GM10248 (cell line): ENCODE measurements at regions not wholly inside any gene's neighbourhood (a gene's known extent, or its start where the extent isn't known, plus 50 kb on each side); places are given as distances from the start of the nearest gene placed in this dataset.

Source experiments
- CTCF ChIA-PET: fragments of 300-600 bp; sonication (Branson Sonifier 250); formaldehyde crosslinking; extraction: SDS; loops from one replicate; lab custom pipeline; 2021; ENCODE audit warnings: antibody characterized with exemption; lab: Yijun Ruan, JAX
- POLR2A ChIA-PET: fragments of 350-650 bp; sonication (Branson Sonifier 250); formaldehyde crosslinking; extraction: SDS; loops from one replicate; lab custom pipeline; 2020; ENCODE audit warnings: antibody characterized with exemption; lab: Yijun Ruan, JAX
- DNase-seq: peaks from one replicate; pipeline ENCODE4 v3.0.0; 2012; ENCODE audit errors: extremely low spot score
- TF ChIP-seq, protein P1 (sequence below): IDR thresholded peaks from 2 replicates; pipeline ENCODE4 v1.5.1; 2012; ENCODE audit warnings: mild to moderate bottlenecking, low read depth; ENCODE audit errors: extremely low read depth, missing control alignments, control extremely low read depth

GRCh38 chr12:127240249-127240929 lies 1026.6 kb upstream of the TMEM132C start:
- no peak for DNase-seq
- ChIA-PET CTCF (interaction anchor here (0.8 to 1.2 kb wide), 3 partner anchors 8 to 41 kb away, joined by 3 to 4 read pairs (median 3); no protein-coding TSS in a partner anchor), POLR2A (no interaction called here)
- TF ChIP-seq, protein P1, sequence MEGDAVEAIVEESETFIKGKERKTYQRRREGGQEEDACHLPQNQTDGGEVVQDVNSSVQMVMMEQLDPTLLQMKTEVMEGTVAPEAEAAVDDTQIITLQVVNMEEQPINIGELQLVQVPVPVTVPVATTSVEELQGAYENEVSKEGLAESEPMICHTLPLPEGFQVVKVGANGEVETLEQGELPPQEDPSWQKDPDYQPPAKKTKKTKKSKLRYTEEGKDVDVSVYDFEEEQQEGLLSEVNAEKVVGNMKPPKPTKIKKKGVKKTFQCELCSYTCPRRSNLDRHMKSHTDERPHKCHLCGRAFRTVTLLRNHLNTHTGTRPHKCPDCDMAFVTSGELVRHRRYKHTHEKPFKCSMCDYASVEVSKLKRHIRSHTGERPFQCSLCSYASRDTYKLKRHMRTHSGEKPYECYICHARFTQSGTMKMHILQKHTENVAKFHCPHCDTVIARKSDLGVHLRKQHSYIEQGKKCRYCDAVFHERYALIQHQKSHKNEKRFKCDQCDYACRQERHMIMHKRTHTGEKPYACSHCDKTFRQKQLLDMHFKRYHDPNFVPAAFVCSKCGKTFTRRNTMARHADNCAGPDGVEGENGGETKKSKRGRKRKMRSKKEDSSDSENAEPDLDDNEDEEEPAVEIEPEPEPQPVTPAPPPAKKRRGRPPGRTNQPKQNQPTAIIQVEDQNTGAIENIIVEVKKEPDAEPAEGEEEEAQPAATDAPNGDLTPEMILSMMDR = no peak

DNA sequence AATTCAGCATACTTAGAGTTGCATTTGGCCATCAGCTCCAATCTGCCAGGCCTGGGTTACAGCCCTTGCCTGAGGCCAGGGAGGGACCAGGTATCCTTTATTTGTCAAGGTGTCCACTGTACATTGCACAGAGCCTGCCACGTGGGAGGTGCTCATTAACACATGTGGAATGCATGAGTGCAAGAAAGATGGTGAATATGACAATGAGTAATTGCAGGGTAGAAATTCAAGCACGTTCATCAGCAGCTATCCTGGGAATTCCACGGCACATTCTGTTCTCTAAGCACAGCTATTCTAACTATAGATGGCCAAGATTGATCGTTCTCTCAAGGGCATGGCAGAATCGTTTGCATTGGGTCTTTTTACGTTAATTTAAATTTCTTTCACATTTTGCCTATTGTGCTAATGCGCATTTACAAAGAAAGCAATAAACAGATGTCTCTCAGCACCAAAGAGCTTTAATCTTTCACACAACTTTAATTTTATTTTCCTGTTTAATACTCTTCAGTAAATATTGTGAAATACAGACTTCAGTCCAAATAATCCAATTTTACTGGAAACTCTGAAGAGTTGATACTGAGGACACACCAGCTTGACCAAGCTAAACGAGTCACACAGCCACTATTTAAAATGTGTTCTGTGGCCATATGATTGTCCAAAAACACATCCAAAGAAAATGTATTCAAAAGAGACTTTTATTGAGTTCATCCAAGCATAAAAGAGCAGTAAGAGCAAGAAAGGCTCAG lies 1025.7 kb upstream of the TMEM132C start:
- DNase-seq = no peak
- POLR2A ChIA-PET = no interaction called here
- CTCF ChIA-PET = no interaction called here
- TF ChIP-seq, protein P1 = no peak

- TF ChIP-seq, protein P1 = no peak
- CTCF ChIA-PET = interaction anchor here (1.0 kb wide), 1 partner anchor 48 kb away, joined by 3 read pairs; no protein-coding TSS in a partner anchor
- POLR2A ChIA-PET = no interaction called here
- DNase-seq = no peak
Observed at GRCh38 chr12:127245009-127245408, 1022.0 kb upstream of the TMEM132C start.

DNA sequence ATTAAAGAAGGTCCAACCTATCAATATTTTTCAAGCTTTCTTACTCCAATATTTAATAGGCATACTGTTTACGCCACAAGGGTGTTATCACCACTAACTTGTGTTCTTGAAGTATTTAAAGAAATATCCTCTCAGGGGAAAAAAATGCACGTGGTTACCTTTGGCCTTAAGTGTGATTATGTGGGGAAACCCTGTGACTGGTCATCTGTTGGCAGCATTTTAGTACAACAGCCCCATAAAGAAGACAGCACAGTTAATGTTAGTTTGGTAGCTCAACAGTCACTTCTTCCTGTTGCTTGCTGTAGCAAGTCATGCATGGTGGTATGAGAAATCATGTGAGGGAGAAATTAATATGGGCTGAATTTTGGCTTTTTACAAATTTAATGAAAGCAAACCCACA lies 1021.5 kb upstream of the TMEM132C start:
- CTCF ChIA-PET = no interaction called here
- POLR2A ChIA-PET = no interaction called here
- TF ChIP-seq, protein P1 = no peak
- DNase-seq = no peak

DNA sequence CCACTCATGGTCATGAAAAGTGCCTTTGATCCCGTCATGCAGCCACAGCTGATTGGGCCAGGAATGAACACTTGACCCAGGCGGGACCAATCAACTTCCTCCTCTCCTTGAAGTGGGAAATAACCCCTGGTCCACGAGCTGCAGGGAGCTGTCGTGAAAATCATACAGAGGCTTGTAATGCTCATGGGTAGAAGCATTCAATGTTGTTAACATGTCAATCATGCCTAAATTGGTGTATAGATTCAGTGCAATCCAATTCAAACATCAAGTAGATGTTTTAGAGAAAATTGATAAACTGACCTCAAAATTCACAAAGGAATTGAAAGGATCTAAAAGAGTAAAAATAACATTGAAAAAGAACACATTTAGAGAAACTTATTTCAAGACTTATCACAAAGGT lies 1019.0 kb upstream of the TMEM132C start:
- CTCF ChIA-PET = interaction anchor here (1.3 kb wide), 1 partner anchor 8 kb away, joined by 4 read pairs; no protein-coding TSS in a partner anchor
- TF ChIP-seq, protein P1 = no peak

GRCh38 chr12:127249428-127249827 lies 1017.5 kb upstream of the TMEM132C start:
- DNase-seq = no peak
- POLR2A ChIA-PET = no interaction called here
- TF ChIP-seq, protein P1 = no peak
- CTCF ChIA-PET = no interaction called here

More for the DNA sequence above, 1019.0 kb upstream of the TMEM132C start:
- POLR2A ChIA-PET = no interaction called here
- DNase-seq = no peak
